ENCODE measurements at regions not wholly inside any gene's neighbourhood (a gene's known extent, or its start where the extent isn't known, plus 50 kb on each side); places are given as distances from the start of the nearest gene placed in this dataset.
A peak's percentile ranks its signal among the peaks of the same experiment; 100 is the strongest.
"Not testable (repeated sequence)": the region's sequence is repeated elsewhere in the genome, so short reads cannot be mapped to it uniquely, and the experiment has no call there.

DNA sequence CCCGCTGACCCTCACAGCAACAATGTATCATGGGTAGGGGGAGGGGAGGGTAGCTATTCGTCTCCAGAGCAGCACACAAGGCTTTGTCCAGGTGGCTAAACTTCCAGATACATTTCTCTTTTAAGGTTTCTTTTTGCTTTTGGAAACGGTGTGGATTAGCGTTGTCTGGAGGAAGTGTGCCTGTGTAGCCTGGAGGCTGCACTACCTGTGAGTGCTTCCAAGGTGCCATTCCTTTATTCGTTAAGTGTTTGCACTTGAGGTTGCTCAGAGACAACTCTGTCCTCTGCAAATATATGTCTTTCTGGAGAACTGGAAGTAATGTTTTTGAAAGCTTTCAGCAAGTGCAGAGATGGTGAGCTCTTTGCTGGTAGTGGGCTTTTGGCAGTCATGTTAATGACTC, 53.1 kb downstream of the HSFY1 start:
- DNase-seq (ENCODE audit: insufficient read length, low spot score); FAIRE-seq: not testable (repeated sequence)

DNA sequence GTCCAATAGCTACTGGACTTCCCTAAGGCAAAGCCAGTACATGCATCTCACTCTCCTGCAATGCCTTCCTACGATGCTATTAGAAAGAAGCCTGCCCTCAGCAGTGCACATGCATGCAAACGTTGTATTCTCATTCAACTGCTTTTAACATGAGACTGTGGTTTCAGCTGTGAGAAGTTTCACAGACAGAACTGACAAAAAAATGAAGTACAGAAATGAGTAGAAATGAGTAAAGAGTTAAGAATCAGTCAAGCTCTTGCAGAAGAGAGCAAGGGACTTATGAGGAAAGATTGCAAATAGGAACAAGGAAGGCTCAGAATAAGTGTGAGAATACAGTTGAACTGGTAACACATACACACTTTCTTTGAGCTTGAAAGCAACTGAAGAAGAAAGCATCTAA, 54.8 kb downstream of the HSFY1 start:
- DNase-seq (ENCODE audit: insufficient read length, low spot score); FAIRE-seq: not testable (repeated sequence)

DNA sequence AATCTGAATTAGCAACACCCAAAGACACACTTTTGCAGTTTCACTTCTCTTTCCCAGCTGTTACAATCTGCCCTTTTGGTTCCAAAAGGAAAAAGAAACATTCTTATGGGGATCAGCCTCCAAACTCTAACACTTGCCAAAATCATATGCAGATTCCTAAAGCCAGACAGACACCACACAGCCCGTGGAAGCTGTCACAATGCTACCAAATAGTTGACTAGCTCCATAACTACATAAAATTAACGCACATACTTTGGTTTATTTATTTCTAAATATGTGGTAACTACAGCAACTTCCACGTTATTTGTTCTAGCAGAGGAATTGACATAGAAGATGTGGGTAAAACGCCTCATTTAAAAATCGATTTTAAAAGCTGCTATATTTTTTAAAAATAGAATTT, 59.7 kb downstream of the HSFY1 start:
- not testable (repeated sequence) for FAIRE-seq; DNase-seq (ENCODE audit: insufficient read length, low spot score)

DNA sequence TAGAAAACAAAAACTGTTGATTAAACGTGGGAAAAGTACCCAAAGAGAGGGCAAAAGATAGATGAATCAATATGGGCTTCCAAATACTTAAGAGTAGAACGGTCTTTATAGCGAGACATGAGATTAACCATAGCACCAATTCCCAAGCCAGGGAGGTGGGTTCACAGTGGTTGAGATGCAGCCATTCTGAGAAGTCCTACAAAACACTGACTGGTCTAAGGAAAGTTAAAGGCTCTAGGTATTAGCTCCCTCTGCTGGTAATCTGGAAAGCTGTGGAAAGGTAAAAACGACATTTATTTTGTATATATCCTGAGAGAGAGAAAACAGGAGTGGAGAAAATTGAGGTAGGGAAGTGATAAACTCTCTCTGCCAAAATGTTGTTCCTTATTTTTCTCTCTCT, 61.7 kb downstream of the HSFY1 start:
- DNase-seq (ENCODE audit: insufficient read length, low spot score); FAIRE-seq: not testable (repeated sequence)

DNA sequence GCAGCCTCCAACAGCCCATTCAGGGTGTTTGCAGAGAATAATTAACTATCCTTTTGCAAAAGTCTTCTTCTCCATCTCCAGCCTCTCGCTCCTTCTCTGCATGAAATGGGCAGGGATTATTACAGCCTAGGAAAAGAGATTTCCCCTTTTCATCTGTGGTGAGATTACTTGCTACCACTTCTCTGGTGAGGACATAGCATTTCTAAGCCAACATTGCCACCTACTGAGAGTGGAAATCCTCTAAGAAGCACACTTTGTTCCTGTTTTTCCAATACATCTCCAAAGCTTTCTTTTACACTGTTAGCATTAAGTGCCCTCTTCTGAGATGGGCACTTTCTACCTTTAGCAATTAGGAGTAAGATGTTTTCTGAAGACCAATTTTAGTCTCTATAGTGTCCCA, 69.3 kb downstream of the HSFY1 start:
- not testable (repeated sequence) for FAIRE-seq; DNase-seq (ENCODE audit: insufficient read length, low spot score)

DNA sequence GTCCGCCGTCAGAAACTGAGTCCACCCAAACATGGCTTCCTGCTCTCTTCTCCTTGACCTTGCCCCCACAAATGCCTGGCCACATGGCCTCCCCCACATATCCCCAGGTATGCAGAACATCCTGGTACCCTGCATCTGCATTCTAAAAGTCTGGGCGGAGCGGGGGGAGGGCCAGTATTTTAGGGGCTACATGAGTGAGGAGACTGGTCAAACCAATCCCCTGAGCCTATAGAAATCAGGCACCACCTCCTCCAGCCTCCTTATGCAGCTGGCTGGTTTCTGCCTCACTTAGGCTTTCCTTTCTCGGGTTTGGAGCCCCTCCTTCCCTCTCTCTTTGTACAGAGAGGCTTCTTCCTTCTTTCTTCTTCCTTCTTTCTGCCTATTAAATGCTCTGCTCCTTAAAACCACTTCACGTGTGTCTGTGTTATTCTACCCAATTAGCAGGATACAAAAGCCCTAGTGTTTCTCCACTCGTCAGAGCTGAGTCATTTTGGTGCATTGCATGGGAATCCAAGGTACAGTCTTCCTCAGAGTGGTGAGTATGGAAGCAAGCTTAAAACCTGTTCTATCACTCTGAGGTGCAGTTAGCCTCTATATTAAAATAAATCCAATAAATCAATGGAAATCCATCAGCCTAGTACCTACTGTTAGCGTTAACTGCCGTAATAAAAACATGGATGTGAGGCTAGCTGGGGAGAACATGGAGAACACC, 83.4 kb downstream of the HSFY1 start:
- FAIRE-seq = not testable (repeated sequence)

DNA sequence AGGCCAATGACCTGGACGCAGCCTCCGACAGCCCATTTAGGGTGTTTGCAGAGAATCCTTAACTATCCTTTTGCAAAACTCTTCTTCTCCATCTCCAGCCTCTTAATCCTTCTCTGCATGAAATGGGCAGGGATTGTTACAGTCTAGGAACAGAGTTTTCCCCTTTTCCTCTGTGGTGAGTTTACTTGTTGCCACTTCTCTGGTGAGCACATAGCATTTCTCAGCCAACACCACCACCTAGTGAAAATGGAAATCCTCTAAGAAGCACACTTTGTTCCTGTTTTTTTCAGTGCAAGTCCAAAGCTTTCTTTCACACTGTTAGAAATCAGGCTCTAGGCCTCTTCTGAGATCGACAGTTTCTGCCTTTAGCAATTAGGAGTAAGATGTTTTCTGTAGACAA, 84.1 kb downstream of the HSFY1 start:
- not testable (repeated sequence) for DNase-seq (ENCODE audit: insufficient read length, low spot score); FAIRE-seq

More for the DNA sequence above, 83.4 kb downstream of the HSFY1 start:
- not testable (repeated sequence) for DNase-seq (ENCODE audit: insufficient read length, low spot score)

DNA sequence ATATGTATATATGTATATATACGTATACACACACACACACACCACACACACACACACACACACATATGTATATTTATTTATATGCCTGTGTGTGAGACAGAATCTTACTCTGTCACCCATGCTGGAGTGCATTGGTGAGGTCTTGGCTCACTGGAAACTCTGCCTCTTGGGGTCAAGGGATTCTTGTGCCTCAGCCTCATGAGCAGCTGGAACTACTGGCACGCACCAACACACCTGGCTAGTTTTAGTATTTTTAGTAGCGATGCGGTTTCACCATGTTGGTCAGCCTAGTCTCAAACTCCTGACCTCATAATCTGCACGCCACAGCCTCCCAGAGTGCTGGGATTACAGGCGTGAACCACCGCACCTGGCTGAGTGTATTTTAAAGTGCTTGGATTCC, 85.1 kb downstream of the HSFY1 start:
- DNase-seq (ENCODE audit: insufficient read length, low spot score); FAIRE-seq: not testable (repeated sequence)

DNA sequence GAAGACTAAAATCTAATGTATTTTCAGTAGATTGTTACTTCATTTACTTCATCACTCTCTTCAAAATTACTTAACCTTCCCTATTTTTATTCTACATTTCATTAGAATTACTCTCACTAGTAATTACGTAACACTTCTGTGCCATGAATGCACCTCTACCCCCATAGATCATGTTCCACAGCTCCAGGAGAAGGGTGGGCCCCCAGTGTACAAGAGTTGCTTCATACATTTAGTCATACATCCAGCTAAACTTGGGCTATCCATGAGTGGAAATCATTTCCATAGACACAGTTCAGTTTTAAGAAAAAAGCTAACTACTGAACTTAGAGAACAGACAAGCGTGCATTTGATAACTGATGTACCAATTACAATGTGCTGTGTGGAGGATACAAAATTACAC, 104.2 kb downstream of the HSFY1 start:
- DNase-seq (ENCODE audit: insufficient read length, low spot score) (no peak), FAIRE-seq (no peak)
- TF ChIP-seq, protein P1, sequence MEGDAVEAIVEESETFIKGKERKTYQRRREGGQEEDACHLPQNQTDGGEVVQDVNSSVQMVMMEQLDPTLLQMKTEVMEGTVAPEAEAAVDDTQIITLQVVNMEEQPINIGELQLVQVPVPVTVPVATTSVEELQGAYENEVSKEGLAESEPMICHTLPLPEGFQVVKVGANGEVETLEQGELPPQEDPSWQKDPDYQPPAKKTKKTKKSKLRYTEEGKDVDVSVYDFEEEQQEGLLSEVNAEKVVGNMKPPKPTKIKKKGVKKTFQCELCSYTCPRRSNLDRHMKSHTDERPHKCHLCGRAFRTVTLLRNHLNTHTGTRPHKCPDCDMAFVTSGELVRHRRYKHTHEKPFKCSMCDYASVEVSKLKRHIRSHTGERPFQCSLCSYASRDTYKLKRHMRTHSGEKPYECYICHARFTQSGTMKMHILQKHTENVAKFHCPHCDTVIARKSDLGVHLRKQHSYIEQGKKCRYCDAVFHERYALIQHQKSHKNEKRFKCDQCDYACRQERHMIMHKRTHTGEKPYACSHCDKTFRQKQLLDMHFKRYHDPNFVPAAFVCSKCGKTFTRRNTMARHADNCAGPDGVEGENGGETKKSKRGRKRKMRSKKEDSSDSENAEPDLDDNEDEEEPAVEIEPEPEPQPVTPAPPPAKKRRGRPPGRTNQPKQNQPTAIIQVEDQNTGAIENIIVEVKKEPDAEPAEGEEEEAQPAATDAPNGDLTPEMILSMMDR (IDR thresholded peaks at IDR 0.05; ENCODE audit: insufficient read depth, missing control alignments) = no peak

DNA sequence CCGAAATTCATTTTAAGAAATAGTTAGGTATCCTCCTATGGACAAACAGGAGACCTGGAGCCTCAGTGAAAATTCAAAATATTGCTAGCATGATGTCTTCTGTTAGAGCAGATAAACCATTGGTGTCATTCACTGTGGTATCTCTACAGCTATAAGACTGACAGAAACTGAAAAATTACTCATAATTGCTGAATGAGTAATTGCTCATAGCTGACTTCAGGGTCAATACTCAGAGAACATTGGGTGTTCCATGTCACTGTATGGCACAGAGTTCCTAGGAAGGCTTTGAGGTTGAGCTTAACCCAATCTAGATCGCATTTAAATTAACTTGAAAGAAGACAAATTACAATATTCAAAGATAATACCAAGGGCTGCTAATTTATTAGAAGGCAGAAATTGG, 109.0 kb downstream of the HSFY2 start:
- FAIRE-seq (no peak), DNase-seq (ENCODE audit: insufficient read length, low spot score) (no peak)
- TF ChIP-seq, protein P1 (IDR thresholded peaks at IDR 0.05; ENCODE audit: insufficient read depth, missing control alignments) = no peak

DNA sequence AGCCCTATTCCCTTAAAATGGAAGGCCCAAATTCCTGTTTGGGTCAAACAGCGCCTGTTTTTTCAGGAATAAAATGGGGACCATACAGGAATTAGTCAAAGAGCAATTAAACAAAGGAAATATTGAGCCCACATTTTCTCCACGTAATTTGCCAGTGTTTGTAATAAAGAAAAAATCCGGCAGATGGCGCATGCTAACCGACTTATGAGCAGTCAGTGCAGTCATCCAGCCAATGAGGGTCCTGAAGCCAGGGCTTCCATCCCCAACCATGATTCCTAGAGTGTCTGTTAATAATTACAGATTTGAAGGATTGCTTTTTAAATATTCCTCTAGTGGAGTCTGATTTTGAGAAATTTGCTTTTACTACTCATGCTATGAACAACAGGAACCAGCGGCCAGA, 103.7 kb downstream of the HSFY2 start:
- TF ChIP-seq, protein P1 (IDR thresholded peaks at IDR 0.05; ENCODE audit: insufficient read depth, missing control alignments) = peak; percentile 56
- DNase-seq (ENCODE audit: insufficient read length, low spot score) = no peak
- FAIRE-seq = no peak

DNA sequence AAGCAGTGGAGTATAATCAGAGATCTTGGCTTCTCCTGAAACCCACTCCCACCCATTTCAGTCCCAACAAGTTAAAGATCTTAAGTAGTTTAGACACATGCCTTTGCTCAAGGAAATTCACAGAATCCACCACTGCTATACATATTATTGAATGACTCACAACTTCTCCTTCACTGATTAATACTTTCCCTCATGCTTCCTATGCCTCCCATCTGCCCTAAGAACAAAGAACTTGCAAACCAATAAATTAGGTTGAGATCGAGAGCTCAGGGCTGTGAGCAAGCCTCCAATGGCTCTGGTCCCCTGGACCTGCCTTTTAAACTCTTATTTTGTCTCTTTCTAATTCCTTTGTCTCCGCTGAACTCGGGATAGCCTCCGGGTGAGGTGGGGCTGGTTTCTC, 101.6 kb downstream of the HSFY2 start:
- FAIRE-seq (no peak), DNase-seq (ENCODE audit: insufficient read length, low spot score) (no peak)
- TF ChIP-seq, protein P1 (IDR thresholded peaks at IDR 0.05; ENCODE audit: insufficient read depth, missing control alignments) = no peak

DNA sequence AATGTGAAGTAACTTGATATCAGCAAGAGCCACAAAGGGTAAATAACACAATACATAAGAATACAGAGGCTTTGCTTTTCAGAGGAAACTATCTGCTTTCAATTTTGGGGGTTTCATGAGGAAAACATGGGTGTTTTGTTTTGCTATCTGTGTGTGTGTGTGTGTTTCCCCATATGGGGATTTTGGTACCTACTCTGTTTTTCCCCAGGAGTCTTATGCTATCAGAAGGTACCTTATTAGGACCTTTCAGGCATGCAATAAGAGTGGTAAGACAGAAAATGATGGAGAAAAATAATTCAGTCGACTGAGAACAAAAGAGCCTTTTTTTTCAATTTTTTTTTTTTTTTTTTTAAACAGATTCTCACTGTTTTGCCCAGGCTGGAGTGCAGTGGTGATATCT, 87.5 kb downstream of the HSFY2 start:
- FAIRE-seq; DNase-seq (ENCODE audit: insufficient read length, low spot score): not testable (repeated sequence)

DNA sequence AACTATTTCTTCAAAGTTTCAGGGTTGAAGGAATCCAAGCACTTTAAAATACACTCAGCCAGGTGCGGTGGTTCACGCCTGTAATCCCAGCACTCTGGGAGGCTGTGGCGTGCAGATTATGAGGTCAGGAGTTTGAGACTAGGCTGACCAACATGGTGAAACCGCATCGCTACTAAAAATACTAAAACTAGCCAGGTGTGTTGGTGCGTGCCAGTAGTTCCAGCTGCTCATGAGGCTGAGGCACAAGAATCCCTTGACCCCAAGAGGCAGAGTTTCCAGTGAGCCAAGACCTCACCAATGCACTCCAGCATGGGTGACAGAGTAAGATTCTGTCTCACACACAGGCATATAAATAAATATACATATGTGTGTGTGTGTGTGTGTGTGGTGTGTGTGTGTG, 85.2 kb downstream of the HSFY2 start:
- DNase-seq (ENCODE audit: insufficient read length, low spot score); FAIRE-seq: not testable (repeated sequence)

DNA sequence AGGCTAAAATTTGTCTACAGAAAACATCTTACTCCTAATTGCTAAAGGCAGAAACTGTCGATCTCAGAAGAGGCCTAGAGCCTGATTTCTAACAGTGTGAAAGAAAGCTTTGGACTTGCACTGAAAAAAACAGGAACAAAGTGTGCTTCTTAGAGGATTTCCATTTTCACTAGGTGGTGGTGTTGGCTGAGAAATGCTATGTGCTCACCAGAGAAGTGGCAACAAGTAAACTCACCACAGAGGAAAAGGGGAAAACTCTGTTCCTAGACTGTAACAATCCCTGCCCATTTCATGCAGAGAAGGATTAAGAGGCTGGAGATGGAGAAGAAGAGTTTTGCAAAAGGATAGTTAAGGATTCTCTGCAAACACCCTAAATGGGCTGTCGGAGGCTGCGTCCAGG, 84.1 kb downstream of the HSFY2 start:
- not testable (repeated sequence) for DNase-seq (ENCODE audit: insufficient read length, low spot score); FAIRE-seq

All from D721Med (cell line).